CD4-positive, alpha-beta T cell (primary cell): ENCODE measurements at regions not wholly inside any gene's neighbourhood (a gene's known extent, or its start where the extent isn't known, plus 50 kb on each side); places are given as distances from the start of the nearest gene placed in this dataset.

Source experiments
- ATAC-seq: fragments of 200-7000 bp; cut with Tn5 transposase; one replicate; pipeline ENCODE4 v1.10.0; 2022; ENCODE audit warnings: mild to moderate bottlenecking; ENCODE audit not compliant: poor library complexity
- CTCF ChIA-PET: fragments of 350-600 bp; sonication (Branson Sonifier 250); formaldehyde crosslinking; loops from one replicate; lab custom pipeline; 2021; ENCODE audit warnings: antibody characterized with exemption, inconsistent platforms; lab: Charles Lee
- POLR2A ChIA-PET: fragments of 350-600 bp; sonication (Branson Sonifier 250); formaldehyde crosslinking; loops from one replicate; lab custom pipeline; 2021; ENCODE audit warnings: antibody characterized with exemption, inconsistent platforms; lab: Charles Lee
- DNase-seq, 14 experiments: peaks; one replicate each; pipeline ENCODE4 v3.0.0-alpha.2; 2013 to 2020; ENCODE audit warnings: mixed read lengths in 2 of 14
- H3K27ac ChIP-seq, 2 donors: one replicate each; pipeline versions ENCODE4 v1.5.1 to v1.7.0; 2013; ENCODE audit warnings: low read length in 2 of 2, low read depth in 1 of 2, mild to moderate bottlenecking in 1 of 2
- H3K27me3 ChIP-seq, 2 experiments: 1 replicate in 1 of 2; 2 replicates in 1 of 2; pipeline versions ENCODE4 v1.6.1 to v1.7.0; 2013; ENCODE audit warnings: low read length in 2 of 2, control low read depth in 1 of 2, mild to moderate bottlenecking in 1 of 2, moderate library complexity in 1 of 2; ENCODE audit not compliant: insufficient read depth in 2 of 2, control insufficient read depth in 1 of 2
- H3K36me3 ChIP-seq: one replicate; pipeline ENCODE4 v1.6.1; 2013; ENCODE audit warnings: low read length, control low read depth; ENCODE audit not compliant: insufficient read depth
- H3K4me1 ChIP-seq: one replicate; pipeline ENCODE4 v1.6.1; 2013; ENCODE audit warnings: low read length, control low read depth; ENCODE audit not compliant: insufficient read depth
- H3K4me3 ChIP-seq: one replicate; pipeline ENCODE4 v1.5.1; 2013; ENCODE audit warnings: mild to moderate bottlenecking, low read length, moderate library complexity
- H3K9me3 ChIP-seq, 2 experiments: 1 replicate in 1 of 2; 2 replicates in 1 of 2; pipeline versions ENCODE4 v1.6.1 to v1.7.0; 2013; ENCODE audit warnings: low read length in 2 of 2, mild to moderate bottlenecking in 2 of 2, control low read depth in 1 of 2, moderate library complexity in 1 of 2; ENCODE audit not compliant: control insufficient read depth in 1 of 2, insufficient read depth in 1 of 2
- H3K27ac Mint-ChIP-seq: one replicate; pipeline ENCODE4 v1.8.0; 2020; ENCODE audit warnings: mixed read lengths
- H3K27me3 Mint-ChIP-seq: one replicate; pipeline ENCODE4 v1.8.0; 2021; ENCODE audit warnings: mixed read lengths
- H3K36me3 Mint-ChIP-seq: one replicate; pipeline ENCODE4 v1.8.0; 2021; ENCODE audit warnings: low read depth, mixed read lengths
- H3K4me1 Mint-ChIP-seq: one replicate; pipeline ENCODE4 v1.8.0; 2021; ENCODE audit warnings: low read depth, mixed read lengths
- H3K4me3 Mint-ChIP-seq: one replicate; pipeline ENCODE4 v1.8.0; 2020; ENCODE audit warnings: mild to moderate bottlenecking, mixed read lengths
- H3K9me3 Mint-ChIP-seq: one replicate; pipeline ENCODE4 v1.8.0; 2020; ENCODE audit warnings: mixed read lengths
- CTCF ChIP-seq: fragments of 200-600 bp; IDR thresholded peaks from one replicate; pipeline ENCODE4 v1.8.0; 2022; ENCODE audit warnings: antibody characterized with exemption, mild to moderate bottlenecking
- intact Hi-C, 2 experiments: fragments of 100-400 bp; cut with DNase I in 1 of 2; cut with micrococcal nuclease in 1 of 2; formaldehyde crosslinking; loops; one replicate each; pipeline versions ENCODE4 v1.15.1 to v1.9.0; 2023 to 2025; cut with DNase I, micrococcal nuclease

DNA sequence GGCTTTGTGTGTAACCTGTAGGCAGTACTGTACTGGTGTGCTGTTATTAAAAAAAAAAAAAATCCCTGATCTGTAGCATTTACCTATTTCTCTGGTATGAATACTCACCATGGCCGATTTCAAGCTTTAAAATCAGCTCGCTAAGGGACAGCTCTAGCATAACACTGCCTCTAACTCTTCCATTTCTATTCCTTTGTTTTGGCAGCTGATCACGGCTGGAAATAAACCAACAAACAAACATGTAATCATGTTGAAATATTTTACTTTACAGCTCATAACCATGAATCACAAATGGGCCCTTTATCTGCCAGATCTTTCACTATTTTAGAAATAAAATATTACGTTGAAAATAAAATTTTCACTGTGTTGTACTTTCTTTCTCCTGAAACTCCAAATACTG, 60.5 kb upstream of the IL15 start:
- no peak overlapping the region for H3K4me3 ChIP-seq
- Mint-ChIP-seq H3K36me3 (no peaks in the 10 kb centered on the region), H3K4me1 (no peaks in the 10 kb centered on the region), H3K27ac (no peak overlapping the region), H3K4me3 (no peak overlapping the region), H3K9me3 (no peaks in the 10 kb centered on the region), H3K27me3 (no peaks in the 10 kb centered on the region)
- H3K27me3 ChIP-seq, result no peaks in the 10 kb centered on the region
- no peaks in the 10 kb centered on the region for H3K36me3 ChIP-seq
- CTCF ChIA-PET, result no interaction called here
- no peak overlapping the region for H3K27ac ChIP-seq
- no peaks in the 10 kb centered on the region for H3K4me1 ChIP-seq
- no peak for ATAC-seq
- no peak for DNase-seq
- intact Hi-C loops, result no loop called here
- no peaks in the 10 kb centered on the region for H3K9me3 ChIP-seq
- POLR2A ChIA-PET, result no interaction called here
- no peak for TF ChIP-seq CTCF

GRCh38 chr4:141576585-141577110, 59.7 kb upstream of the IL15 start:
- TF ChIP-seq CTCF, result no peak
- no peak overlapping the region for H3K27ac ChIP-seq
- no peaks in the 10 kb centered on the region for H3K9me3 ChIP-seq
- no peak overlapping the region for H3K4me3 ChIP-seq
- ChIA-PET POLR2A (no interaction called here), CTCF (interaction anchor here (1.1 kb wide), 1 partner anchor 8 kb away, joined by 3 read pairs; no protein-coding TSS in a partner anchor)
- H3K36me3 ChIP-seq, result no peaks in the 10 kb centered on the region
- Mint-ChIP-seq H3K4me3 (no peak overlapping the region), H3K4me1 (no peaks in the 10 kb centered on the region), H3K27ac (no peak overlapping the region), H3K9me3 (no peaks in the 10 kb centered on the region), H3K36me3 (no peaks in the 10 kb centered on the region), H3K27me3 (no peaks in the 10 kb centered on the region)
- intact Hi-C loops, result no loop called here
- DNase-seq (no peak), ATAC-seq (no peak)
- H3K4me1 ChIP-seq, result no peaks in the 10 kb centered on the region
- H3K27me3 ChIP-seq, result no peaks in the 10 kb centered on the region

GRCh38 chr4:141578451-141578850, 57.9 kb upstream of the IL15 start:
- H3K27me3 ChIP-seq, result no peaks in the 10 kb centered on the region
- H3K36me3 Mint-ChIP-seq, result no peaks in the 10 kb centered on the region
- no peaks in the 10 kb centered on the region for H3K4me1 ChIP-seq
- H3K9me3 Mint-ChIP-seq, result no peaks in the 10 kb centered on the region
- no peaks in the 10 kb centered on the region for H3K9me3 ChIP-seq
- DNase-seq, result no peak
- CTCF ChIA-PET, result no interaction called here
- H3K4me1 Mint-ChIP-seq, result no peaks in the 10 kb centered on the region
- H3K36me3 ChIP-seq, result no peaks in the 10 kb centered on the region
- H3K4me3 Mint-ChIP-seq, result no peak overlapping the region
- no peak overlapping the region for H3K4me3 ChIP-seq
- intact Hi-C loops, result no loop called here
- no peak for TF ChIP-seq CTCF
- ATAC-seq, result no peak
- POLR2A ChIA-PET, result no interaction called here
- no peaks in the 10 kb centered on the region for H3K27me3 Mint-ChIP-seq
- no peak overlapping the region for H3K27ac ChIP-seq
- no peak overlapping the region for H3K27ac Mint-ChIP-seq
